ENCODE measurements at regions not wholly inside any gene's neighbourhood (a gene's known extent, or its start where the extent isn't known, plus 50 kb on each side); places are given as distances from the start of the nearest gene placed in this dataset.

DNA sequence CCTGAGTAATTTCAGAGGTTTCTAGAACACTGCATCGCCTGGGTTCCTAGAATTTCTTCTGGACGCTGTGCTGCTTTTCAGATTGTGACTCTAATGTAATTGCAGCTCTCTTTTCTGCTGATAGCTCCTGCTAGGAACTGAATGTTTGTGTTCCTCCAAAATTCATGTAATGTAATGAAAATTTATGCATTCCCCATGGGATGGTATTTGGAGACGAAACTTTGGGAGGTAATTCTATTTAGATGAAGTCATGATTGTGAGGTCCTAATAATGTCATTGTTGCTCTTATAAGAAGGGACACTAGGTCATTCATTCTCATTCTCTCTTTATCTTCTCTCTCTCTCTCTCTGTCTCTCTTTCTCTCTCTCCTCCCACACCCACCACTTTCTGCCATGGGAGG, 223.9 kb upstream of the DOK6 start:
- no peak for TF ChIP-seq EZH2 (IDR thresholded peaks at IDR 0.05; ENCODE audit: borderline replicate concordance, low read depth, low read length, poor library complexity, severe bottlenecking)
- TF ChIP-seq, protein P1, sequence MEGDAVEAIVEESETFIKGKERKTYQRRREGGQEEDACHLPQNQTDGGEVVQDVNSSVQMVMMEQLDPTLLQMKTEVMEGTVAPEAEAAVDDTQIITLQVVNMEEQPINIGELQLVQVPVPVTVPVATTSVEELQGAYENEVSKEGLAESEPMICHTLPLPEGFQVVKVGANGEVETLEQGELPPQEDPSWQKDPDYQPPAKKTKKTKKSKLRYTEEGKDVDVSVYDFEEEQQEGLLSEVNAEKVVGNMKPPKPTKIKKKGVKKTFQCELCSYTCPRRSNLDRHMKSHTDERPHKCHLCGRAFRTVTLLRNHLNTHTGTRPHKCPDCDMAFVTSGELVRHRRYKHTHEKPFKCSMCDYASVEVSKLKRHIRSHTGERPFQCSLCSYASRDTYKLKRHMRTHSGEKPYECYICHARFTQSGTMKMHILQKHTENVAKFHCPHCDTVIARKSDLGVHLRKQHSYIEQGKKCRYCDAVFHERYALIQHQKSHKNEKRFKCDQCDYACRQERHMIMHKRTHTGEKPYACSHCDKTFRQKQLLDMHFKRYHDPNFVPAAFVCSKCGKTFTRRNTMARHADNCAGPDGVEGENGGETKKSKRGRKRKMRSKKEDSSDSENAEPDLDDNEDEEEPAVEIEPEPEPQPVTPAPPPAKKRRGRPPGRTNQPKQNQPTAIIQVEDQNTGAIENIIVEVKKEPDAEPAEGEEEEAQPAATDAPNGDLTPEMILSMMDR (conservative IDR thresholded peaks at IDR 0.05; ENCODE audit: low read depth, low read length) = no peak

Measured in A673 (cell line).